ENCODE measurements at regions not wholly inside any gene's neighbourhood (a gene's known extent, or its start where the extent isn't known, plus 50 kb on each side); places are given as distances from the start of the nearest gene placed in this dataset.

- TF ChIP-seq CTCF (IDR thresholded peaks at IDR 0.05; ENCODE audit: borderline replicate concordance, extremely low read depth, low read length, poor library complexity, severe bottlenecking) (no peak), EZH2 (IDR thresholded peaks at IDR 0.05; ENCODE audit: borderline replicate concordance, low read depth, low read length, severe bottlenecking) (no peak)
Observed at GRCh38 chr6:3926150-3926482, 76.9 kb downstream of the FAM50B start.

Data from DND-41 (cell line).